Right lobe of liver (tissue), 6 donors: ENCODE measurements at regions not wholly inside any gene's neighbourhood (a gene's known extent, or its start where the extent isn't known, plus 50 kb on each side); places are given as distances from the start of the nearest gene placed in this dataset.

Source experiments
- ATAC-seq, 4 donors: fragments of 200-7000 bp; cut with Tn5 transposase; one replicate each; pipeline ENCODE4 v1.9.1; 2020; ENCODE audit warnings: mild to moderate bottlenecking in 4 of 4, moderate library complexity in 4 of 4
- DNase-seq, 3 donors: peaks; one replicate each; pipeline ENCODE4 v3.0.0-alpha.2; 2020
- H3K27ac ChIP-seq, 3 donors: fragments of 200-600 bp; one replicate each; pipeline ENCODE4 v1.8.0; 2022
- H3K27me3 ChIP-seq, 2 donors: fragments of 200-600 bp; one replicate each; pipeline ENCODE4 v1.8.0; 2022
- H3K36me3 ChIP-seq, 4 donors: fragments of 200-600 bp; sonication (generic) in 1 of 4; one replicate each; pipeline versions ENCODE4 v1.5.1 to v1.8.0; 2017 to 2022; ENCODE audit warnings: control low read depth in 1 of 4
- H3K4me1 ChIP-seq, 4 donors: fragments of 200-600 bp; sonication (generic) in 1 of 4; one replicate each; pipeline versions ENCODE4 v1.5.1 to v1.8.0; 2017 to 2022; ENCODE audit warnings: control low read depth in 1 of 4
- H3K4me3 ChIP-seq, 3 donors: fragments of 200-600 bp; one replicate each; pipeline ENCODE4 v1.8.0; 2022
- H3K9me3 ChIP-seq, 4 donors: fragments of 200-600 bp; sonication (generic) in 1 of 4; one replicate each; pipeline versions ENCODE4 v1.5.1 to v1.8.0; 2017 to 2022; ENCODE audit warnings: control low read depth in 1 of 4
- POLR2A ChIP-seq: fragments of 450-650 bp; IDR thresholded peaks from one replicate; pipeline ENCODE4 v1.6.1; 2017; ENCODE audit warnings: antibody characterized with exemption, mild to moderate bottlenecking
- WGBS: methylation state at CpG from one replicate; pipeline ENCODE4 v1.1.6; 2018; ENCODE audit warnings: low coverage, low lambda C conversion rate; ENCODE audit not compliant: insufficient coverage; ENCODE audit errors: missing lambda C conversion rate; 5-methylcytosine and 5-hydroxymethylcytosine counted together
- intact Hi-C, 2 donors: fragments of 100-400 bp; cut with DNase I; formaldehyde crosslinking; loops; one replicate each; pipeline versions ENCODE4 v1.11.2 to v1.14.1; 2022
- TF ChIP-seq, protein P1 (sequence below), 4 donors: fragments of 200-600 bp in 3 of 4; fragments of 450-650 bp in 1 of 4; IDR thresholded peaks; one replicate each; pipeline versions ENCODE4 v1.5.1 to v1.8.0; 2016 to 2022; ENCODE audit warnings: antibody characterized with exemption in 4 of 4, mild to moderate bottlenecking in 2 of 4
- donor health status: DM: no; HTN: yes; CAD: no.
- donor health status: DM: no; HTN: no; CAD: no.
- donor health status: DM: no; HTN: no; CAD: no.
- donor health status: DM: no; HTN: yes; CAD: no.
- donor health status: DM: no; HTN: yes; CAD: no.

DNA sequence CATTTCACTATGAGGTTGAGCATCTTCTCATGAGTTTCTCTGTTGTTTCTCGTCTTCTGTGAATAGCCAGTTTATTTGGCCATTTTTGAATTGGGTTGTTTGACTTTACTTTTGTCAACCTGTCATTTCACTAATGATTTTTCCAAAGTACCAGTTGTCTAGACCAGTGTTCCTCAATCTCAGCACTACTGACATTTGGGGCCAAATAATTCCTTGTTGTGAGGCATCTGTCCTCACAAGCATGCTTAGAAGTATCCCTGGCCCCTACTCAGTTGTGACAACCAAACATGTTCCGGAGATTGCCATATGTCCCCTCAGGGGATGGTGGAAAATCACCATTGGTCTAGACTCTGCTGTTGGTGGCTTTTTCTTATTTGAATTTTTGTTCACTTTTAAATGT is 87.7 kb upstream of the GNAZ start:
- ATAC-seq (no peak), DNase-seq (no peak)
- whole genome bisulfite sequencing = 48% methylated on average over 2 of the region's 2 CpGs
- H3K27ac ChIP-seq = no peak overlapping the region
- H3K9me3 ChIP-seq = peaks cover 0 to 9% (median 2%) of the 10 kb centered on the region in 4 donors
- no peak overlapping the region for H3K4me3 ChIP-seq
- H3K4me1 ChIP-seq = no peaks in the 10 kb centered on the region
- H3K27me3 ChIP-seq = no peaks in the 10 kb centered on the region
- no peak for TF ChIP-seq POLR2A
- TF ChIP-seq, protein P1, sequence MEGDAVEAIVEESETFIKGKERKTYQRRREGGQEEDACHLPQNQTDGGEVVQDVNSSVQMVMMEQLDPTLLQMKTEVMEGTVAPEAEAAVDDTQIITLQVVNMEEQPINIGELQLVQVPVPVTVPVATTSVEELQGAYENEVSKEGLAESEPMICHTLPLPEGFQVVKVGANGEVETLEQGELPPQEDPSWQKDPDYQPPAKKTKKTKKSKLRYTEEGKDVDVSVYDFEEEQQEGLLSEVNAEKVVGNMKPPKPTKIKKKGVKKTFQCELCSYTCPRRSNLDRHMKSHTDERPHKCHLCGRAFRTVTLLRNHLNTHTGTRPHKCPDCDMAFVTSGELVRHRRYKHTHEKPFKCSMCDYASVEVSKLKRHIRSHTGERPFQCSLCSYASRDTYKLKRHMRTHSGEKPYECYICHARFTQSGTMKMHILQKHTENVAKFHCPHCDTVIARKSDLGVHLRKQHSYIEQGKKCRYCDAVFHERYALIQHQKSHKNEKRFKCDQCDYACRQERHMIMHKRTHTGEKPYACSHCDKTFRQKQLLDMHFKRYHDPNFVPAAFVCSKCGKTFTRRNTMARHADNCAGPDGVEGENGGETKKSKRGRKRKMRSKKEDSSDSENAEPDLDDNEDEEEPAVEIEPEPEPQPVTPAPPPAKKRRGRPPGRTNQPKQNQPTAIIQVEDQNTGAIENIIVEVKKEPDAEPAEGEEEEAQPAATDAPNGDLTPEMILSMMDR (IDR thresholded peaks at IDR 0.05) = no peak
- no peaks in the 10 kb centered on the region for H3K36me3 ChIP-seq
- intact Hi-C loops = no loop called here

DNA sequence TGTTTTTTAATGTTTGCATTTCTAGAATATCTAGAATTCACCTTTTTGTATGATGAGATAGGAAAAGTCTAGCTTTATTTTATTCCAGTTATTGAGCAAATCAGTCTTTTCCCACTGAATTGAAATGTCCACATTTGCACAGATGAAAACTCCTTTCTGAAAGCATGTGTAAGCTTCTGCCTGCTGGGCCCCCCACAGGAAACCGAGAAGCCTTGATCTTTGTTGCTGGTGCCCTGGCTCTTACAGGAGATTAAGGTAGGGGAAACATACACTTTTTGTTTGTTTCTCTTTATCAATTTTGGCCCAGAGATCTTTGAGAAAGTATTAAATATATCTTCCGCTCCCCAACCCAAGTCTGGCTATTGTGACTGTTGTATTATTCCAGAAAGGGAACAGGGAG is 87.2 kb upstream of the GNAZ start:
- Histone ChIP-seq H3K4me1 (no peaks in the 10 kb centered on the region), H3K4me3 (no peak overlapping the region), H3K36me3 (no peaks in the 10 kb centered on the region), H3K27ac (no peak overlapping the region), H3K9me3 (peaks cover 0 to 9% (median 2%) of the 10 kb centered on the region in 4 donors), H3K27me3 (no peaks in the 10 kb centered on the region)
- ATAC-seq = no peak
- intact Hi-C loops = no loop called here
- DNase-seq = no peak
- no peak for TF ChIP-seq POLR2A
- TF ChIP-seq, protein P1 (IDR thresholded peaks at IDR 0.05) = no peak
- 50% methylated on average over 1 of the region's 2 CpGs for WGBS

DNA sequence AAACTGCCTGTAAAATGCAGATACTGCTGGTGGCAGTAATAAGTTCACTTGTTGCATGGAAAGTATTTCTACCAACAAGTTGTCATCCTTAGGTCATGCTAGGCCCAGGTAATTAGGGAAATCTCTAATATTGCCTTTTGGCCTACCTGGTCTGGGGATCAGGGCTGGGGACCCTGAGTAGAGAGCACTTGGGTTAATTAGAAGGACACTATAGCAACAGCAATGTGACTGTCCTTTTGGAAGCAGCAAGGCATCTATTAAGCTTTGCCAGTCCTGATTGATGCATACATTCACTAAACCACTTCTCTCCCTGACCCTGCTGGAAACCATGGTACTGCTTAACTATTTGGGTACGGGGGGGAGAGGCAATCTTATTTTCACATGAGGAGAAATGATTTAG is 86.5 kb upstream of the GNAZ start:
- no peaks in the 10 kb centered on the region for H3K4me1 ChIP-seq
- 15% methylated on average over 1 of the region's 1 CpG for WGBS
- no peak for ATAC-seq
- H3K9me3 ChIP-seq = peaks cover 0 to 9% (median 2%) of the 10 kb centered on the region in 4 donors
- H3K36me3 ChIP-seq = no peaks in the 10 kb centered on the region
- no peak overlapping the region for H3K27ac ChIP-seq
- H3K4me3 ChIP-seq = no peak overlapping the region
- H3K27me3 ChIP-seq = no peaks in the 10 kb centered on the region
- TF ChIP-seq POLR2A = no peak
- TF ChIP-seq, protein P1 (IDR thresholded peaks at IDR 0.05) = no peak
- DNase-seq = no peak
- intact Hi-C loops = no loop called here

DNA sequence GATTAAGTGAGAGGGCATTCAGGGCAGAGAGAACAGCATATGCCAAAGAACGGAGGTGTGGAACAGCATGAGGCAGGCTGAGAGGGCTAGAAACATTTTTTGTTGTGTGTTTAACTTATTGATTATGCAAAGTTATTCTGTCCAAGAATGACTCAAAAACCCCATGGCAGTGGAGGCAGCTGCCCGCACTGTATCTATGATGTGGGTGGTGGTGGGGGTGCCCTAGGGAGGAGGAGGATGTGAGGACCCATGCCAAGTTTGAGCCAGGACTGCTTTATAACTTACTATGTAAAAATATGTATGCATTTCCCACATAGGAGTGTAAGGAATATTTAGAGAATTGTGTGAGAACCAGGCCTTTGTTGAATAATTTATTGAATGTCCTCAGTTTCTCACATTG is 85.4 kb upstream of the GNAZ start:
- no peak for ATAC-seq
- H3K36me3 ChIP-seq = no peaks in the 10 kb centered on the region
- no peaks in the 10 kb centered on the region for H3K4me1 ChIP-seq
- H3K9me3 ChIP-seq = peaks cover 0 to 1% (median under 1%) of the 10 kb centered on the region in 4 donors
- no peak overlapping the region for H3K4me3 ChIP-seq
- intact Hi-C loops = no loop called here
- DNase-seq = no peak
- TF ChIP-seq, protein P1 (IDR thresholded peaks at IDR 0.05) = no peak
- no peak for TF ChIP-seq POLR2A
- 83% methylated on average over 2 of the region's 2 CpGs for WGBS
- H3K27ac ChIP-seq = no peak overlapping the region
- no peaks in the 10 kb centered on the region for H3K27me3 ChIP-seq

DNA sequence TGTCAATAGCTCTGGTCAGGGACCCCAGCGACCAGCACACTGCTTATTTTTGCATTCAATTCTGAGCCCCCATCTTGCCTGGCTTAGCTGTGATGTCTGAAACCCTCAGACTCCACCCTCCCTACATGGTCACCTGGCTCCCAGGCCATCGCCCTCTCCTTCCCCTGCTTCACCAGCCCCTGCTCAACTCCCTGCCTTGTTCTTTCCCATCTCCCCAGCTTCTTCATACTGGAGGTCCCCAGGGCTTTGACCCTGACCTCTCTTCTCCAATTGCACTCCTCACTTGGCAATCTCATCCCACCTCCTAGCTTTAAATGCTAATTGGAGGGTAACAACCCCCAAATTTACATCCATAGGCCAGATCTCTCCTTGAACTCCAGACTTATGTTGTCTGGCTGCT is 84.3 kb upstream of the GNAZ start:
- no peak overlapping the region for H3K27ac ChIP-seq
- no peaks in the 10 kb centered on the region for H3K4me1 ChIP-seq
- ATAC-seq (no peak), DNase-seq (no peak)
- no peak overlapping the region for H3K4me3 ChIP-seq
- intact Hi-C loops = no loop called here
- TF ChIP-seq, protein P1 (IDR thresholded peaks at IDR 0.05) = no peak
- no peak for TF ChIP-seq POLR2A
- H3K27me3 ChIP-seq = no peaks in the 10 kb centered on the region
- no peaks in the 10 kb centered on the region for H3K36me3 ChIP-seq
- 50% methylated on average over 1 of the region's 2 CpGs for WGBS
- H3K9me3 ChIP-seq = no peaks in the 10 kb centered on the region
